ENCODE measurements at regions not wholly inside any gene's neighbourhood (a gene's known extent, or its start where the extent isn't known, plus 50 kb on each side); places are given as distances from the start of the nearest gene placed in this dataset.

DNA sequence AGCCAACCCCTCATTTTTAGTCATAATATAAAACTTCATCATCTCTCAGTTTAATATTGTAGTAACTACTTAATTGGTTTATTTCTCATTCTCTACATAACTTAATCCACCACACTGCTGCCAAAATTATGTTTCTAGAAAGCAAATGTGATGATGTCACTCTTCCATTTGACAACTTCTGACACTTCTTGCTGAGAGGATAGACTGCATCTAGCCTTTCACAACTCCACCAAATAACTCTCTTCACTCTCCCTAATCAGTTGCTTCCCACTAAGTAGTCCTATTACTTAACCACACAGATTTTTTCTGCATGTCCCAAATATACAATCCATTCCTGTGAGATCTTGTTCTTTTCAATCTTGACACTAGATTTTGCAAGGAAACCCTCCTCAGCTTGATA is 951.3 kb downstream of the EPHA7 start:
- H3K4me3 ChIP-seq (ENCODE audit: insufficient read depth, low read depth, low read length) = no peak overlapping the region
- no peak overlapping the region for H3K27ac ChIP-seq (ENCODE audit: insufficient read depth, low read depth, low read length, poor library complexity, severe bottlenecking)
- H3K27me3 ChIP-seq (ENCODE audit: control insufficient read depth, insufficient read depth, low read length, poor library complexity, severe bottlenecking) = no peaks in the 10 kb centered on the region
- H3K4me1 ChIP-seq (ENCODE audit: control insufficient read depth, insufficient read depth, low read length) = no peaks in the 10 kb centered on the region
- H3K9me3 ChIP-seq (ENCODE audit: control insufficient read depth, low read length) = no peaks in the 10 kb centered on the region
- no peaks in the 10 kb centered on the region for H3K36me3 ChIP-seq (ENCODE audit: control insufficient read depth, insufficient read depth, low read length)

DNA sequence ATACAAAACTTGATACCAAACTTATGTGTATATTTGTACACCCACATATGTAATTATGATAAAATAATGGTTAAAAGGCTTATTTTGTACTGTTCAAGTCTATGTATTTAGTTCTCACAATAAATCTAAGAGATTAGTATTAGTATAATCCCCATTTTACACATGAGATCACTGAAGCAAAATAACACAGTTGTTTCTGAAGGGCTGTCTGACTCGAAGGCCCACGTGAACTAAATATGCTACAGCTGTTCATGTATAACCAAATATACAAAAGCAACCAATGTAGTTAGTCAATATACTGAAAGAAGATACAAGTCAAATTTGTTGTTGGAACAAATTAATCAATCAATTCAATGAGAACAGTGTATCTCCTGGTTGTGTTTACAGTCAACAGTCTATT is 959.2 kb downstream of the EPHA7 start:
- Histone ChIP-seq H3K36me3 (ENCODE audit: control insufficient read depth, insufficient read depth, low read length) (no peaks in the 10 kb centered on the region), H3K9me3 (ENCODE audit: control insufficient read depth, low read length) (no peaks in the 10 kb centered on the region), H3K4me1 (ENCODE audit: control insufficient read depth, insufficient read depth, low read length) (no peaks in the 10 kb centered on the region), H3K27me3 (ENCODE audit: control insufficient read depth, insufficient read depth, low read length, poor library complexity, severe bottlenecking) (no peaks in the 10 kb centered on the region), H3K27ac (ENCODE audit: insufficient read depth, low read depth, low read length, poor library complexity, severe bottlenecking) (no peak overlapping the region), H3K4me3 (ENCODE audit: insufficient read depth, low read depth, low read length) (no peak overlapping the region)
- 100% methylated on average over 2 of the region's 2 CpGs for WGBS, 2 experiments

DNA sequence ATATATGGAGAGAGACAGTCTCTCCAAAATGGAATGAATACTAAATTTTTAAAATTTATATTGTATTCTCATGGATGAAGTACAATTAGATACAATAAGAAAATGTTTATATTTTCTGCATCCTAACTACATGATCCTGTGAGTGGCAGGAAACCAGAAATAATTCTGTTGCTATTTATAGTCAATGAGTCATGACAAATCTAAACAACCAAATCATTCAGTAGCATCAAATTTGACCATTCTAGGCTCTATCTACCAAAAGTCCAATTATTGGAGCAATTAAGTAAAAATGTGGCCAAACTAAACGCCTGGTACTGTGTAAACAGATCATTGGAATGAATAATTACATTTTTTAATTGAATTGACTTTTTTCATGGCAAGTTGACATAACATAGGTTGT is 959.8 kb downstream of the EPHA7 start:
- Histone ChIP-seq H3K27ac (ENCODE audit: insufficient read depth, low read depth, low read length, poor library complexity, severe bottlenecking) (no peak overlapping the region), H3K9me3 (ENCODE audit: control insufficient read depth, low read length) (no peaks in the 10 kb centered on the region), H3K4me3 (ENCODE audit: insufficient read depth, low read depth, low read length) (no peak overlapping the region), H3K36me3 (ENCODE audit: control insufficient read depth, insufficient read depth, low read length) (no peaks in the 10 kb centered on the region), H3K4me1 (ENCODE audit: control insufficient read depth, insufficient read depth, low read length) (no peaks in the 10 kb centered on the region), H3K27me3 (ENCODE audit: control insufficient read depth, insufficient read depth, low read length, poor library complexity, severe bottlenecking) (no peaks in the 10 kb centered on the region)
- WGBS, 2 experiments = 0% methylated on average over 1 of the region's 1 CpG; no CpG with 5 or more reads in 1 of the 2 experiments

DNA sequence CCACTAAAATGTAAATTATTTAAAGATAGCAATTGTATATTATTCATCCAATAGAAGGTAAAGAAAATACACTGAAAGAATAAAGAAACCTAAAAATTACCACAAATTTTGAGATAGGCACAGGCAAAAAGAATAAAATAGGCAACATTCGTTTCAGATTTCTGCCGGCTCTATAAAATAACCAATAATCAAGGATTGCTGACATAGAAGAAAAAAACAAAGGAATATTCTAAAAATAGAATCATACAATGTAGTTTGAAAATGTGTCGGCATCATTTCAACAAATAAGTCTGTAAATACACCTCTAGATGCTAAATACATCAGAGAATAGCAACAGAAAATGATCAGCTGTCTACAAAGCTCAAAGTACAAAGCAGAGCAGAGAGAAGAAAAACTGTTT is 973.3 kb downstream of the EPHA7 start:
- H3K36me3 ChIP-seq (ENCODE audit: control insufficient read depth, insufficient read depth, low read length) = no peaks in the 10 kb centered on the region
- H3K9me3 ChIP-seq (ENCODE audit: control insufficient read depth, low read length) = no peaks in the 10 kb centered on the region
- no peak overlapping the region for H3K27ac ChIP-seq (ENCODE audit: insufficient read depth, low read depth, low read length, poor library complexity, severe bottlenecking)
- H3K27me3 ChIP-seq (ENCODE audit: control insufficient read depth, insufficient read depth, low read length, poor library complexity, severe bottlenecking) = no peaks in the 10 kb centered on the region
- no peaks in the 10 kb centered on the region for H3K4me1 ChIP-seq (ENCODE audit: control insufficient read depth, insufficient read depth, low read length)
- no peak overlapping the region for H3K4me3 ChIP-seq (ENCODE audit: insufficient read depth, low read depth, low read length)
- WGBS, 2 experiments = 80% methylated on average over 1 of the region's 3 CpGs; no CpG with 5 or more reads in 1 of the 2 experiments

DNA sequence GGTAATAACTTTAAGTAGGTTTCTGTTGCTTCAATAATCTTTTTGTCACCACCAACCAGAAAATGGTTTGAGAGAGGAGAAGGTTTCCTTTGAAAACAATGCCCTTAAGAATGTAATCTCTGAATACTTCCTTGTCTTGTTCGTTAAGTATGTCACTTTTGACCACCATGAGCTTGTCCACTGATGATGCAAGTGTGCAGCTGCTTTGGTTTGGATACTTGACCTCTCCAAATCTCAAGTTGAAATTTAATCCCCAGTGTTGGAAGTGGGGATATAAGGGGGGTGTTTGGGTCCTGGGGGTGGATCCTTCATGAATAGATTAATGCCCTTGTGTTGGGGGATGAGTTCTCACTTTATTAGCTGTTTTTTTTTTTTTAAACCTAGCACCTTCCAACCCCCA is 985.4 kb downstream of the EPHA7 start:
- Histone ChIP-seq H3K4me3 (ENCODE audit: insufficient read depth, low read depth, low read length) (no peak overlapping the region), H3K9me3 (ENCODE audit: control insufficient read depth, low read length) (no peaks in the 10 kb centered on the region), H3K36me3 (ENCODE audit: control insufficient read depth, insufficient read depth, low read length) (no peaks in the 10 kb centered on the region), H3K27ac (ENCODE audit: insufficient read depth, low read depth, low read length, poor library complexity, severe bottlenecking) (no peak overlapping the region), H3K27me3 (ENCODE audit: control insufficient read depth, insufficient read depth, low read length, poor library complexity, severe bottlenecking) (no peaks in the 10 kb centered on the region), H3K4me1 (ENCODE audit: control insufficient read depth, insufficient read depth, low read length) (no peaks in the 10 kb centered on the region)
- WGBS, 2 experiments = 89 to 95% methylated on average over 1 of the region's 1 CpG

DNA sequence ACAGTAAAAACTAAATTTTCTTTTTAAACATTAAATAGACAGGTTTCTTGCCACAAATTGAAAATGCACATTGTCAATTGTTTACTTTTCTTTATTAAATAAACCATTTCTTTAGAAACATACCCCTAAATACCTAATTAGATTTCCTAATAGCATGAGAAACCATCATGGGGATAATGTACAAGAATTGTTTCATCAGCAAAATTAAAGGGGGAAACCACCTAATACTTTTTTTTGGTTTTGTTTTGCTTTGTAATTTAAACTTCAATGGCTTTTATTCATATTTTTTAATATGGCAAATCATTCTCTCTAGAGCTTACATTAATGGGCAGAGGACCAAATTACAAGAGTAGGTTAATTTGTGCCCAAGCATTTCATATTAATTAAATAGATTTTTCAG is 987.9 kb downstream of the EPHA7 start:
- Histone ChIP-seq H3K27me3 (ENCODE audit: control insufficient read depth, insufficient read depth, low read length, poor library complexity, severe bottlenecking) (no peaks in the 10 kb centered on the region), H3K9me3 (ENCODE audit: control insufficient read depth, low read length) (no peaks in the 10 kb centered on the region), H3K4me1 (ENCODE audit: control insufficient read depth, insufficient read depth, low read length) (no peaks in the 10 kb centered on the region), H3K4me3 (ENCODE audit: insufficient read depth, low read depth, low read length) (no peak overlapping the region), H3K36me3 (ENCODE audit: control insufficient read depth, insufficient read depth, low read length) (no peaks in the 10 kb centered on the region), H3K27ac (ENCODE audit: insufficient read depth, low read depth, low read length, poor library complexity, severe bottlenecking) (no peak overlapping the region)

DNA sequence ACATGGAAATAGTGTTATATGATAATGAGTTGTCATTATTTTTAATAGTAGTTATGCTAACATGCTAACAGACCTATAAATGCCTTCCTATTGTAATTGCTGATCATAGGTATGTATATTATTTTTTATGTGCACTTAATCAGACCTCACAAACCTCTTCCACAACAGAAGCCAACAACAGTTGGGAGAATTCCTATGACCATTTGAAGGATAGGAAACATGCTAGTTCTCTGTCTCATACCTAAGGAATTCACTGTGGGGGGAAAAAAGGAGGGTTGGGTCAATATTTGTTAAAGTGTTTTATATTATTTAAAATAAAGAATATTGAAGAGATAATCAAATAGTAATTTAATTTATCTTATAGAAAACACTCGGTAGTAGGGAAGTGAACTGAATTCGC is 990.9 kb downstream of the EPHA7 start:
- WGBS, 2 experiments = no CpG with 5 or more reads among the region's 2 CpGs
- Histone ChIP-seq H3K4me1 (ENCODE audit: control insufficient read depth, insufficient read depth, low read length) (no peaks in the 10 kb centered on the region), H3K27me3 (ENCODE audit: control insufficient read depth, insufficient read depth, low read length, poor library complexity, severe bottlenecking) (no peaks in the 10 kb centered on the region), H3K9me3 (ENCODE audit: control insufficient read depth, low read length) (no peaks in the 10 kb centered on the region), H3K36me3 (ENCODE audit: control insufficient read depth, insufficient read depth, low read length) (no peaks in the 10 kb centered on the region), H3K27ac (ENCODE audit: insufficient read depth, low read depth, low read length, poor library complexity, severe bottlenecking) (no peak overlapping the region), H3K4me3 (ENCODE audit: insufficient read depth, low read depth, low read length) (no peak overlapping the region)

DNA sequence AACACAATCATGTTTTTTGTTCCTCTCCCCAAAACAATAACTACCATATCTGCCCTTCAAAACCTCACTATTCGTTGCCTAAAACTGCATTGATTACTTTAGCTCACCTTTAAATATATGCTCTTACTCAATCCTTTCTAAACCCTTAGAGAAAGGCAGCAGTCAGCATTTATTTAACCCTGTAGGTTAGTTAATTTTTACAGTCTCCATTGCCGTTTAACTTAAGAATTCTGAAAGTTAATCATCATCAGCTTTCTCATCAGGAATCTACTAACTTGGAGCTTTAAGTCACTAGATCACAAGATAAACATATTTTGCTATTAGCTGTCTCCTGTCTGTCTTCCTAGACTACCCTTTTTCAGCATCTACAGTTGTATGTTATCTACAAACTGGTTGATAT is 991.9 kb downstream of the EPHA7 start:
- H3K9me3 ChIP-seq (ENCODE audit: control insufficient read depth, low read length) = no peaks in the 10 kb centered on the region
- WGBS, 2 experiments = 90 to 97% methylated on average over 2 of the region's 2 CpGs
- no peaks in the 10 kb centered on the region for H3K27me3 ChIP-seq (ENCODE audit: control insufficient read depth, insufficient read depth, low read length, poor library complexity, severe bottlenecking)
- no peak overlapping the region for H3K27ac ChIP-seq (ENCODE audit: insufficient read depth, low read depth, low read length, poor library complexity, severe bottlenecking)
- no peaks in the 10 kb centered on the region for H3K36me3 ChIP-seq (ENCODE audit: control insufficient read depth, insufficient read depth, low read length)
- H3K4me3 ChIP-seq (ENCODE audit: insufficient read depth, low read depth, low read length) = no peak overlapping the region
- no peaks in the 10 kb centered on the region for H3K4me1 ChIP-seq (ENCODE audit: control insufficient read depth, insufficient read depth, low read length)

DNA sequence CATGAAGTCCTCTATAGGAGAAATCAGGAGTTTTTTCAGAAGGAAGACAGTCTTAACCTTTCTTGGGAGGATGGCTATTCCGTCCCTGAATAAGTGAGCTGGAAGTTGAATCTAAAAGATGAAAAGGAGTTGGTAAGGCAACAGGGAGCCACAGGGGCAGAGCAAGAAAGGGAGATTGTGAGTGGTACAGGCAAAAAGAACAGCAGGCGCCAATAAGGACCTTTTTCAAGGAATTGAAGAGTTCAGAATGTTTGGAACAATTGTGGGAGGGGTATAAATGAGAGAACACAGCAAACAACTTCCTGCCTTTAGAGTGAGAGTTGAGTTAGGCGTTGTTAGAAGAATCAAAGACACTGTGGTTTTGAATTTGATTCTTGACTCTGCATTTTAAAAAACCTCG is 1003.7 kb downstream of the EPHA7 start:
- H3K9me3 ChIP-seq (ENCODE audit: control insufficient read depth, low read length) = no peaks in the 10 kb centered on the region
- no peaks in the 10 kb centered on the region for H3K36me3 ChIP-seq (ENCODE audit: control insufficient read depth, insufficient read depth, low read length)
- WGBS, 2 experiments = 15 to 19% methylated on average over 3 of the region's 4 CpGs
- no peaks in the 10 kb centered on the region for H3K27me3 ChIP-seq (ENCODE audit: control insufficient read depth, insufficient read depth, low read length, poor library complexity, severe bottlenecking)
- H3K27ac ChIP-seq (ENCODE audit: insufficient read depth, low read depth, low read length, poor library complexity, severe bottlenecking) = no peak overlapping the region
- no peak overlapping the region for H3K4me3 ChIP-seq (ENCODE audit: insufficient read depth, low read depth, low read length)
- peaks cover 8% of the 10 kb centered on the region for H3K4me1 ChIP-seq (ENCODE audit: control insufficient read depth, insufficient read depth, low read length)

DNA sequence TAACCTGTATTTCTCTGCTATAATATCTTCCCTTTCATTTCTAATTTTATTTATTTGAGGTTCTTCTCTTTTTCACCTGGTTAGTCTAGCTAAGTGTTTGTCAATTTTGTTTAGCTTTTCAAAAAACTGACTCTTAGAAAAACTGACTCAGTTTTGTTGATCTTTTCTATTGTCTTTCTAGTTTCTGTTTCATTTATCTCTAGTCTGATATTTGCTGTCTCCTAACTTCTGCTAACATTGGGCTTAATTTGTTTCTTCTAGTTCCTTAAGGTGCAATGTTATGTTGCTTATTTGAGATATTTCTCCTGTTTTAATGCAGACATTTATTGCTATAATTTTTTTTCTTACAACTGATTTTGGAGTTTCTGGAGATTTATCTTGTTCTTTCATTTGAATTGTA is 1011.0 kb downstream of the EPHA7 start:
- H3K27ac ChIP-seq (ENCODE audit: insufficient read depth, low read depth, low read length, poor library complexity, severe bottlenecking) = no peak overlapping the region
- H3K4me3 ChIP-seq (ENCODE audit: insufficient read depth, low read depth, low read length) = no peak overlapping the region
- H3K4me1 ChIP-seq (ENCODE audit: control insufficient read depth, insufficient read depth, low read length) = no peaks in the 10 kb centered on the region
- H3K27me3 ChIP-seq (ENCODE audit: control insufficient read depth, insufficient read depth, low read length, poor library complexity, severe bottlenecking) = no peaks in the 10 kb centered on the region
- no peaks in the 10 kb centered on the region for H3K9me3 ChIP-seq (ENCODE audit: control insufficient read depth, low read length)
- H3K36me3 ChIP-seq (ENCODE audit: control insufficient read depth, insufficient read depth, low read length) = no peaks in the 10 kb centered on the region

DNA sequence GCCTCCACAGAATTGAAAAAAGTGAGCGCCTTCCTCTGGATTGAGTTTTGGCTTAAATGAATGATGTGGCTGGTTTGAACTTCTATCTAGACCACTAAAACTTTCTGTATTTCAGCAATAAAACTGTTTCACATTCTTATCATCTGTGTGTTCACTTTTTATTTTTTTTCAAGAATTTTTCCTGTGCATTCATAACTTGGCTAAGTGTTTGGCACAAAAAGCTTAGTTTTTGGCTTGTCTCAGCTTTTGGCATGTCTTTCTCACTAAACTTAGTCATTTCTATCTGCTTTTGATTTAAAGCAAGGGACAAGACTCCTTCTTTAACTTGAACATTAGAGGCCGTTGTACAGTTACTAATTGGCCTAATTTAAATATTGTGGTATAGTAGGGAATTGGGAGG is 1015.1 kb downstream of the EPHA7 start:
- Histone ChIP-seq H3K36me3 (ENCODE audit: control insufficient read depth, insufficient read depth, low read length) (no peaks in the 10 kb centered on the region), H3K27me3 (ENCODE audit: control insufficient read depth, insufficient read depth, low read length, poor library complexity, severe bottlenecking) (no peaks in the 10 kb centered on the region), H3K9me3 (ENCODE audit: control insufficient read depth, low read length) (no peaks in the 10 kb centered on the region), H3K4me3 (ENCODE audit: insufficient read depth, low read depth, low read length) (no peak overlapping the region), H3K4me1 (ENCODE audit: control insufficient read depth, insufficient read depth, low read length) (no peaks in the 10 kb centered on the region), H3K27ac (ENCODE audit: insufficient read depth, low read depth, low read length, poor library complexity, severe bottlenecking) (no peak overlapping the region)
- WGBS, 2 experiments = 60 to 100% methylated on average over 1 of the region's 2 CpGs

Measured in ectodermal cell (in vitro differentiated cells).